Osteocyte (in vitro differentiated cells): ENCODE measurements at regions not wholly inside any gene's neighbourhood (a gene's known extent, or its start where the extent isn't known, plus 50 kb on each side); places are given as distances from the start of the nearest gene placed in this dataset.

Source experiments
- DNase-seq: peaks from one replicate; pipeline ENCODE4 v3.0.0; 2021; ENCODE audit warnings: mixed read lengths; ENCODE audit not compliant: unreplicated experiment; ENCODE audit errors: extremely low spot score
- H3K27ac Mint-ChIP-seq: one replicate; pipeline ENCODE4 v1.8.0; 2021; ENCODE audit warnings: mild to moderate bottlenecking, mixed read lengths; ENCODE audit not compliant: unreplicated experiment
- H3K27me3 Mint-ChIP-seq: one replicate; pipeline ENCODE4 v1.8.0; 2021; ENCODE audit warnings: mixed read lengths; ENCODE audit not compliant: unreplicated experiment
- H3K36me3 Mint-ChIP-seq: one replicate; pipeline ENCODE4 v1.8.0; 2021; ENCODE audit warnings: mixed read lengths; ENCODE audit not compliant: unreplicated experiment
- H3K4me1 Mint-ChIP-seq: one replicate; pipeline ENCODE4 v1.8.0; 2021; ENCODE audit warnings: mixed read lengths; ENCODE audit not compliant: unreplicated experiment
- H3K4me3 Mint-ChIP-seq: one replicate; pipeline ENCODE4 v1.8.0; 2021; ENCODE audit warnings: mild to moderate bottlenecking, moderate library complexity, mixed read lengths; ENCODE audit not compliant: unreplicated experiment
- H3K9me3 Mint-ChIP-seq: one replicate; pipeline ENCODE4 v1.8.0; 2021; ENCODE audit warnings: mixed read lengths; ENCODE audit not compliant: unreplicated experiment
- TF ChIP-seq, protein P1 (sequence below): fragments of 200-600 bp; sonication (generic); IDR thresholded peaks from 2 replicates; pipeline ENCODE4 v1.5.0; 2021; ENCODE audit warnings: antibody characterized with exemption, mild to moderate bottlenecking, moderate library complexity

DNA sequence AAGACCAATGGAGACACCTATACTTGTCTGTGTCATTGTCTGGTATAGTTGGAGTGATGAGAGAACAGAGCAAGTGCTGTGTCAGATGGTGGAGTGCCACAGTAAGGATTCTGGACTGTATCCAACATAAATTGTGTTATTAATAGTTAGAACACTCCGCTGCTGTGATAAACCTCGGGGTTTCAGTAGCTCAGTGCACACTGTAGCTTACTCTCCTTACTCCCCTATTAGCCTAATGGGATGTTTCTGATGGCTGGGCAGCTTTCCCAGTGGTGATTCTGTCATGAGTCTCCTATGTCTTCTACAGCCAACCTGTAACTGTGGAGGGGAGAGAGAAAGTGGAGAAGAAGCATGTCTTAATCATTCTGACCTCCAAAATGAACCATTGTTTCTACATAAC, 127.6 kb upstream of the PTCH1 start:
- H3K4me3 Mint-ChIP-seq = no peak overlapping the region
- H3K27ac Mint-ChIP-seq = no peak overlapping the region
- DNase-seq = peak; percentile 30
- no peaks in the 10 kb centered on the region for H3K9me3 Mint-ChIP-seq
- H3K27me3 Mint-ChIP-seq = peaks cover 5% of the 10 kb centered on the region
- peaks cover 2% of the 10 kb centered on the region for H3K36me3 Mint-ChIP-seq
- TF ChIP-seq, protein P1, sequence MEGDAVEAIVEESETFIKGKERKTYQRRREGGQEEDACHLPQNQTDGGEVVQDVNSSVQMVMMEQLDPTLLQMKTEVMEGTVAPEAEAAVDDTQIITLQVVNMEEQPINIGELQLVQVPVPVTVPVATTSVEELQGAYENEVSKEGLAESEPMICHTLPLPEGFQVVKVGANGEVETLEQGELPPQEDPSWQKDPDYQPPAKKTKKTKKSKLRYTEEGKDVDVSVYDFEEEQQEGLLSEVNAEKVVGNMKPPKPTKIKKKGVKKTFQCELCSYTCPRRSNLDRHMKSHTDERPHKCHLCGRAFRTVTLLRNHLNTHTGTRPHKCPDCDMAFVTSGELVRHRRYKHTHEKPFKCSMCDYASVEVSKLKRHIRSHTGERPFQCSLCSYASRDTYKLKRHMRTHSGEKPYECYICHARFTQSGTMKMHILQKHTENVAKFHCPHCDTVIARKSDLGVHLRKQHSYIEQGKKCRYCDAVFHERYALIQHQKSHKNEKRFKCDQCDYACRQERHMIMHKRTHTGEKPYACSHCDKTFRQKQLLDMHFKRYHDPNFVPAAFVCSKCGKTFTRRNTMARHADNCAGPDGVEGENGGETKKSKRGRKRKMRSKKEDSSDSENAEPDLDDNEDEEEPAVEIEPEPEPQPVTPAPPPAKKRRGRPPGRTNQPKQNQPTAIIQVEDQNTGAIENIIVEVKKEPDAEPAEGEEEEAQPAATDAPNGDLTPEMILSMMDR = no peak
- peaks cover 33% of the 10 kb centered on the region for H3K4me1 Mint-ChIP-seq

DNA sequence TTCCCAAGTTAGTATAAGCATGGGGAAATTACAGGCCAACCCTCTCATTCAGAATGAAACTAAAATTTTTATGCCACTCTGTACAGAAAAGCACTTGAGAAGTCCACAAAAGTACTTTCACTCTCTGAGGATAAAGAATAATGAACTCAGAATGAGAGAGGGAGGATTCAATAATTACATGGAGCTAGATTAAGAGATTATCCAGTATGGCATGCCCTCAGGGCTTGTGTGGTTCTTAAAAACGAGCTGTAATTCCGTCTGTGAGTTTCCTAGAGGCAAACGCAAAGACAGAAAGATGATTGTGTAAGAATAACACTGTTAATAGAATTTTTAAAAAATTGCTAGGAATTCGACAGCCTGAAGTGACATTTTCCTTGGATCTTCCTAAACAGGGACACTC, 126.8 kb upstream of the PTCH1 start:
- peaks cover 33% of the 10 kb centered on the region for H3K4me1 Mint-ChIP-seq
- TF ChIP-seq, protein P1 = no peak
- H3K9me3 Mint-ChIP-seq = no peaks in the 10 kb centered on the region
- H3K27ac Mint-ChIP-seq = no peak overlapping the region
- H3K36me3 Mint-ChIP-seq = peaks cover 2% of the 10 kb centered on the region
- H3K4me3 Mint-ChIP-seq = no peak overlapping the region
- H3K27me3 Mint-ChIP-seq = no peaks in the 10 kb centered on the region
- no peak for DNase-seq

DNA sequence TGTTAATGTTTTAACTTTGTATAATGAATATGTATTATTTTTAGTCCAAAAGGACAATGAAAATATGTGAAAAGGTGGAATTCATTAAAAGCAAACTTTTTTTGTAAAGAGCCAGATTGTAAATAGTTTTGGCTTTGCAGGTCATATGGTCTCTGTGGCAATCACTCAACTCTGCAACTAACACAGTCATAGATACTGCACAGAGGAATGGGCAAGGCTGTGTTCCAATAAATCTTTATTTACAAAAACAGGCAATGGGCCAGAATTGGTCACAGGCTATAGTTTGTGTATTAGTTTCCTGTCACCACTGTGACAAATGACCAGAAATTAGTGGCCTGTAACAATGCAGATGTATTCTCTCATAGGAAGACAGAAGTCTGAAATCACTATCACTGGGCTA, 125.4 kb upstream of the PTCH1 start:
- Mint-ChIP-seq H3K27me3 (no peaks in the 10 kb centered on the region), H3K4me3 (no peak overlapping the region), H3K27ac (no peak overlapping the region), H3K9me3 (no peaks in the 10 kb centered on the region), H3K4me1 (peaks cover 33% of the 10 kb centered on the region), H3K36me3 (peaks cover 2% of the 10 kb centered on the region)
- TF ChIP-seq, protein P1 = no peak
- no peak for DNase-seq

DNA sequence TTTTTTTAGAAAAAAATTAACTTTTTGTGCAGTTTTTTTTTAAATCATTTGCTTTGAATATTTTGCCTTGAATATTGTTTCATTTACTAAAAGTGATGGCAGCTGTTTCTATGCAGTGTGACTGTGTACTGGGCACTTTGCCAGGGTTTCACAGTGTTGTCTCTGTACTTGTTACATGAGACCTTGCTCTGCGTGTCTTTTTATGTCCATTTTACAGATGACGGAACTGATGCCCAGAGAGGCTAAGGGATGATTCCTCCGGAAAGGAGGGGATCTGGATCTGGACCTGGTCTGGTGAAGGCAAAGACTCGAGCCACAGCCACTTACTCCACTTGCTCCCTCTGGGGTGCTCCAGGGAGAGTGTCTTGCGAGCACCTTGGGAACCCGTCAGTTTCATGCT, 124.8 kb upstream of the PTCH1 start:
- TF ChIP-seq, protein P1 = no peak
- no peaks in the 10 kb centered on the region for H3K27me3 Mint-ChIP-seq
- peaks cover 2% of the 10 kb centered on the region for H3K36me3 Mint-ChIP-seq
- H3K27ac Mint-ChIP-seq = no peak overlapping the region
- H3K4me1 Mint-ChIP-seq = peaks cover 38% of the 10 kb centered on the region
- no peaks in the 10 kb centered on the region for H3K9me3 Mint-ChIP-seq
- H3K4me3 Mint-ChIP-seq = no peak overlapping the region
- peak; percentile 23 for DNase-seq

DNA sequence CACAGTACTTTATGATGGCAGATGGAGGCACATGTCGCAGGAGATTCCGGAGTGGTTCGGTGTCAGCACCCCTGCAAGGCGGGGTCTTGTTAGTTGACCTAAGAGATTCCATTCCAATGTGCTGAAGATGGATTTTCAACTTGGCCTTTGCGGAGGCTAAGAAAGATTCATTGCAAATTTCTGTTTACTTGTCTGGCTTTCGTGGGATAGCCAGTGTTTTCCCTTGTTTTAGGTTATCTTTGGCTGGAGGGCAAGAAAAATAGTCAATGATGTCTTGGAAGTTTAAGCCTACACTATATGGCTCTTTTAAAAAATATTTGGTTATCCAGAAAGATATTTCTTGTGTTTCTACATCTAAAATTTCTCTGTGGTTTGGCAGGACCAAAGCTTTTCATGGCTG, 123.6 kb upstream of the PTCH1 start:
- H3K4me3 Mint-ChIP-seq = peak overlapping the region; percentile 7
- no peak overlapping the region for H3K27ac Mint-ChIP-seq
- H3K9me3 Mint-ChIP-seq = no peaks in the 10 kb centered on the region
- peaks cover 39% of the 10 kb centered on the region for H3K4me1 Mint-ChIP-seq
- DNase-seq = no peak
- no peaks in the 10 kb centered on the region for H3K36me3 Mint-ChIP-seq
- no peaks in the 10 kb centered on the region for H3K27me3 Mint-ChIP-seq
- TF ChIP-seq, protein P1 = no peak
